ENCODE measurements at regions not wholly inside any gene's neighbourhood (a gene's known extent, or its start where the extent isn't known, plus 50 kb on each side); places are given as distances from the start of the nearest gene placed in this dataset.

GRCh38 chr20:56060486-56060885 is 55.2 kb upstream of the CBLN4 start:
- TF ChIP-seq, protein P1, sequence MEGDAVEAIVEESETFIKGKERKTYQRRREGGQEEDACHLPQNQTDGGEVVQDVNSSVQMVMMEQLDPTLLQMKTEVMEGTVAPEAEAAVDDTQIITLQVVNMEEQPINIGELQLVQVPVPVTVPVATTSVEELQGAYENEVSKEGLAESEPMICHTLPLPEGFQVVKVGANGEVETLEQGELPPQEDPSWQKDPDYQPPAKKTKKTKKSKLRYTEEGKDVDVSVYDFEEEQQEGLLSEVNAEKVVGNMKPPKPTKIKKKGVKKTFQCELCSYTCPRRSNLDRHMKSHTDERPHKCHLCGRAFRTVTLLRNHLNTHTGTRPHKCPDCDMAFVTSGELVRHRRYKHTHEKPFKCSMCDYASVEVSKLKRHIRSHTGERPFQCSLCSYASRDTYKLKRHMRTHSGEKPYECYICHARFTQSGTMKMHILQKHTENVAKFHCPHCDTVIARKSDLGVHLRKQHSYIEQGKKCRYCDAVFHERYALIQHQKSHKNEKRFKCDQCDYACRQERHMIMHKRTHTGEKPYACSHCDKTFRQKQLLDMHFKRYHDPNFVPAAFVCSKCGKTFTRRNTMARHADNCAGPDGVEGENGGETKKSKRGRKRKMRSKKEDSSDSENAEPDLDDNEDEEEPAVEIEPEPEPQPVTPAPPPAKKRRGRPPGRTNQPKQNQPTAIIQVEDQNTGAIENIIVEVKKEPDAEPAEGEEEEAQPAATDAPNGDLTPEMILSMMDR (IDR thresholded peaks at IDR 0.05; ENCODE audit: unreplicated experiment) = no peak
- no peak overlapping the region for H3K27ac Mint-ChIP-seq
- no peaks in the 10 kb centered on the region for H3K36me3 Mint-ChIP-seq
- H3K9me3 Mint-ChIP-seq = peaks cover 76% of the 10 kb centered on the region
- no peak for DNase-seq (ENCODE audit: low spot score in 2 of 2, unreplicated experiment in 2 of 2)
- H3K4me1 Mint-ChIP-seq = no peaks in the 10 kb centered on the region
- no peaks in the 10 kb centered on the region for H3K27me3 Mint-ChIP-seq (ENCODE audit: low read depth)
- H3K4me3 Mint-ChIP-seq = no peak overlapping the region

GRCh38 chr20:56069016-56069415 is 63.7 kb upstream of the CBLN4 start:
- Mint-ChIP-seq H3K4me3 (no peak overlapping the region), H3K9me3 (peaks cover 74% of the 10 kb centered on the region)

DNA sequence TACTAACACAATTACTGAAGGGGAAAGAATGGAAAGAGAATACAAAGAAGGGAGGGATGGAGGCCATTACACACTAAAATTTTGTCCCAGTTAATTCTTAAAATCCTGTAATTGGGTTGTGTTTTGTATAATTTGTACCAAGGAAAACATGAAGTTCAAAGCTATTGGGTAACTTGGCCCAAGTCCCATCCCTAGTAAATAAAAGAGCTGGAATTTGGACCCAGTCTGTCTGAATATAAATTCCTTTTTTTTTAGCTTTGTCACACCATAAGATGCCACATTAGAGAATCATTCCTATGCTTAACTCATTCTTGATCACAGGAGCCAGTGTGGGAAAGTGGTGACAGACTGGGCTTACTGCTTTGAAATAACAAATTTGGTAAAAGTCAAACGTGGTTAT is 66.8 kb upstream of the CBLN4 start:
- no peaks in the 10 kb centered on the region for H3K4me1 Mint-ChIP-seq
- H3K27ac Mint-ChIP-seq = no peak overlapping the region
- no peak overlapping the region for H3K4me3 Mint-ChIP-seq
- H3K27me3 Mint-ChIP-seq (ENCODE audit: low read depth) = no peaks in the 10 kb centered on the region
- TF ChIP-seq, protein P1 (IDR thresholded peaks at IDR 0.05; ENCODE audit: unreplicated experiment) = no peak
- H3K9me3 Mint-ChIP-seq = peaks cover 77% of the 10 kb centered on the region
- peaks cover 5% of the 10 kb centered on the region for H3K36me3 Mint-ChIP-seq
- DNase-seq (ENCODE audit: low spot score in 2 of 2, unreplicated experiment in 2 of 2) = no peak

More at GRCh38 chr20:56069016-56069415, 63.7 kb upstream of the CBLN4 start:
- no peak for DNase-seq (ENCODE audit: low spot score in 2 of 2, unreplicated experiment in 2 of 2)
- TF ChIP-seq, protein P1 (IDR thresholded peaks at IDR 0.05; ENCODE audit: unreplicated experiment) = no peak
- H3K36me3 Mint-ChIP-seq = peaks cover 5% of the 10 kb centered on the region
- H3K27me3 Mint-ChIP-seq (ENCODE audit: low read depth) = no peaks in the 10 kb centered on the region
- no peak overlapping the region for H3K27ac Mint-ChIP-seq
- no peaks in the 10 kb centered on the region for H3K4me1 Mint-ChIP-seq

DNA sequence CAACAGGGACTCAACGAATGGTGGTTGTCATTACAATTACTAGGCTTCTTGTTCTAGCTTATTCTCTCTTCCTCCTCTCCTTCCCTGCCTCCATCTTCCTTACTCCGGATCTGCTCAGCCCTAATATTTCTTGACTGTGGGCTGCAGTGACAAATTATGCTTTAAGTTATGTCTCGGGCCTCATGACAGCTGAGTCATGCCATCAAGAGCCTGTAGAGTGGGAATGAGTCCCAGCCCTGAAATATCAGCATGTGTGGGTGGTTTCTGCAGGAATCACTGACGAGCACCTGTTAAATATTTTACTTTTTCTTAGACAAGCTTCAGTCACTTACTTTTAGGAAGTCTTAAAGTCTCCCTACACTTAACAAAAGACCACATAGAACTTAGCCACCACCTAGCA is 83.1 kb upstream of the CBLN4 start:
- no peak for DNase-seq (ENCODE audit: low spot score in 2 of 2, unreplicated experiment in 2 of 2)
- no peaks in the 10 kb centered on the region for H3K27me3 Mint-ChIP-seq (ENCODE audit: low read depth)
- TF ChIP-seq, protein P1 (IDR thresholded peaks at IDR 0.05; ENCODE audit: unreplicated experiment) = no peak
- H3K9me3 Mint-ChIP-seq = peaks cover 79% of the 10 kb centered on the region
- no peak overlapping the region for H3K4me3 Mint-ChIP-seq
- no peaks in the 10 kb centered on the region for H3K36me3 Mint-ChIP-seq
- H3K27ac Mint-ChIP-seq = no peak overlapping the region
- no peaks in the 10 kb centered on the region for H3K4me1 Mint-ChIP-seq

GRCh38 chr20:56091628-56092234 is 86.4 kb upstream of the CBLN4 start:
- TF ChIP-seq, protein P1 (IDR thresholded peaks at IDR 0.05; ENCODE audit: unreplicated experiment) = no peak
- Mint-ChIP-seq H3K27me3 (ENCODE audit: low read depth) (no peaks in the 10 kb centered on the region), H3K4me3 (no peak overlapping the region), H3K9me3 (peaks cover 77% of the 10 kb centered on the region), H3K27ac (no peak overlapping the region), H3K36me3 (no peaks in the 10 kb centered on the region), H3K4me1 (no peaks in the 10 kb centered on the region)
- DNase-seq (ENCODE audit: low spot score in 2 of 2, unreplicated experiment in 2 of 2) = no peak

DNA sequence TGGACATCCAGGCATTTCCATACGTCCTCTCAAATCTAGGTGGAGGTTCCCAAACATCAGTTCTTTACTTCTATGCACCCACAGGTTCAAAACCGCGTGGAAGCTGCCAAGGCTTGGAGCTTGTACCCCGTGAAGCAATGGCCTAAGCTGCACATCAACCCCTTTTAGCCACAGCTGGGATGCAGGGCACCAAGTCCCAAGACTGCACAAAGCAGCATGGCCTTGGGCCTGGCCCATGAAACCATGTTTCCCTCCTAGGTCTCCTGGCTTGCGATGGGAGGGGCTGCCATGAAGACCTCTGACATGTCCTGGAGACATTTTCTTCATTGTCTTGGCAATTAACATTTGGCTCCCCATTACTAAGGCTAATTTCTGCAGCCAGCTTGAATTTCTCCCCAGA is 88.9 kb upstream of the CBLN4 start:
- TF ChIP-seq, protein P1 (IDR thresholded peaks at IDR 0.05; ENCODE audit: unreplicated experiment) = no peak
- no peak overlapping the region for H3K4me3 Mint-ChIP-seq
- peaks cover 71% of the 10 kb centered on the region for H3K9me3 Mint-ChIP-seq
- no peak overlapping the region for H3K27ac Mint-ChIP-seq
- H3K36me3 Mint-ChIP-seq = no peaks in the 10 kb centered on the region
- H3K4me1 Mint-ChIP-seq = no peaks in the 10 kb centered on the region
- no peak for DNase-seq (ENCODE audit: low spot score in 2 of 2, unreplicated experiment in 2 of 2)
- H3K27me3 Mint-ChIP-seq (ENCODE audit: low read depth) = no peaks in the 10 kb centered on the region
